SK-N-SH treated with all-trans-retinoic acid at 6 μM for 48 hours (cell line): ENCODE measurements at regions not wholly inside any gene's neighbourhood (a gene's known extent, or its start where the extent isn't known, plus 50 kb on each side); places are given as distances from the start of the nearest gene placed in this dataset.

Source experiments
- ATAC-seq: fragments of 200-7000 bp; cut with Tn5 transposase; 3 replicates; pipeline ENCODE4 v1.9.1; 2020; ENCODE audit warnings: mild to moderate bottlenecking, moderate library complexity
- BACH2 ChIP-seq: fragments of 250-450 bp; sonication (Bioruptor Pico); IDR thresholded peaks from 2 replicates; pipeline ENCODE4 v1.9.0; 2021; ENCODE audit warnings: mild to moderate bottlenecking, borderline replicate concordance
- GLIS3 ChIP-seq: fragments of 250-450 bp; sonication (Bioruptor Pico); IDR thresholded peaks from 2 replicates; pipeline ENCODE4 v1.5.0; 2020; ENCODE audit warnings: mild to moderate bottlenecking, moderate library complexity
- ISL1 ChIP-seq: fragments of 250-450 bp; sonication (Bioruptor Pico); IDR thresholded peaks from 2 replicates; pipeline ENCODE4 v2.1.2; 2022; ENCODE audit warnings: mild to moderate bottlenecking, moderate library complexity
- OSR1 ChIP-seq: fragments of 250-450 bp; sonication (Bioruptor Pico); IDR thresholded peaks from 2 replicates; pipeline ENCODE4 v1.8.0; 2022; ENCODE audit warnings: moderate library complexity, mild to moderate bottlenecking, inconsistent platforms
- RARB ChIP-seq: fragments of 250-450 bp; sonication (Bioruptor Pico); IDR thresholded peaks from 2 replicates; pipeline ENCODE4 v1.8.0; 2021; ENCODE audit warnings: mild to moderate bottlenecking, moderate library complexity
- SNAI2 ChIP-seq: fragments of 250-450 bp; sonication (Bioruptor Pico); IDR thresholded peaks from 2 replicates; pipeline ENCODE4 v1.5.0; 2020; ENCODE audit warnings: mild to moderate bottlenecking, moderate library complexity
- TCF4 ChIP-seq: fragments of 250-450 bp; sonication (Bioruptor Pico); IDR thresholded peaks from 2 replicates; pipeline ENCODE4 v1.8.0; 2021; ENCODE audit warnings: mild to moderate bottlenecking, moderate library complexity, borderline replicate concordance
- TOX ChIP-seq: fragments of 250-450 bp; sonication (Bioruptor Pico); IDR thresholded peaks from 2 replicates; pipeline ENCODE4 v1.8.0; 2021; ENCODE audit warnings: mild to moderate bottlenecking, moderate library complexity, borderline replicate concordance
- ZFP30 ChIP-seq: fragments of 450-650 bp; formaldehyde crosslinking; IDR thresholded peaks from 2 replicates; pipeline ENCODE4 v1.5.0; 2022; ENCODE audit warnings: mild to moderate bottlenecking, moderate library complexity
- ZNF70 ChIP-seq: fragments of 450-650 bp; formaldehyde crosslinking; IDR thresholded peaks from 2 replicates; pipeline ENCODE4 v1.5.0; 2020; ENCODE audit warnings: mild to moderate bottlenecking, moderate library complexity
- ZNF8 ChIP-seq: fragments of 450-650 bp; formaldehyde crosslinking; IDR thresholded peaks from 2 replicates; pipeline ENCODE4 v1.5.0; 2020; ENCODE audit warnings: mild to moderate bottlenecking, moderate library complexity
- TF ChIP-seq, protein P1 (sequence below): fragments of 250-450 bp; sonication (Bioruptor Pico); IDR thresholded peaks from 2 replicates; pipeline ENCODE4 v1.5.1; 2020; ENCODE audit warnings: low read depth, mild to moderate bottlenecking, moderate library complexity
- TF ChIP-seq, protein P2 (sequence below): fragments of 250-450 bp; sonication (Bioruptor Pico); IDR thresholded peaks from 2 replicates; pipeline ENCODE4 v1.8.0; 2020; ENCODE audit warnings: mild to moderate bottlenecking, moderate library complexity, borderline replicate concordance
- TF ChIP-seq, protein P3 (sequence below): fragments of 250-450 bp; sonication (Bioruptor Pico); IDR thresholded peaks from 2 replicates; pipeline ENCODE4 v1.5.1; 2021; ENCODE audit warnings: mild to moderate bottlenecking, moderate library complexity
- TF ChIP-seq, protein P4 (sequence below): fragments of 250-450 bp; sonication (Bioruptor Pico); IDR thresholded peaks from 2 replicates; pipeline ENCODE4 v1.8.0; 2021; ENCODE audit warnings: low read depth, mild to moderate bottlenecking, moderate library complexity, borderline replicate concordance
- TF ChIP-seq, protein P5 (sequence below): fragments of 250-450 bp; sonication (Bioruptor Pico); IDR thresholded peaks from 2 replicates; pipeline ENCODE4 v1.5.0; 2020; ENCODE audit warnings: mild to moderate bottlenecking, moderate library complexity

DNA sequence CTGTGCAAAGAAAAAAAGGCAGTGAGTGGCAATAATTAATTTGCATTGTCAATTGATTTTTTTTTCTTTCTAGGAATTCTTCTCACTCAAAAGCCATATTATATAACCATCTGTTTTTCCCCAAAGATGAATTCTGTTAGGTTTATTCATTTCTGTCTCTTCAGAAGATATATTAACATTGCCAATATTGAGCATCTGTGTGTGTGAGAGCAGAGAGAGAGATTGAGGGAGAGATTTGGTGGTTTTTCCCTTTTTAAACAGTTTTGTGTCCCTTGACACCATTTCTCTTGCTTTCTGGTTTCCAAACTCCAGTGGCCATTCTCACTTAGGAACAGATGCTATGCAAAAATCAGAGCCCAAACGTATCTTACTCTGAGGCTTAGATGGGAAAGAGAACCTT is 112.5 kb downstream of the LACC1 start:
- no peak for ATAC-seq
- TF ChIP-seq ZNF70 (CRISPR knock-in tag) (no peak), GLIS3 (CRISPR knock-in tag) (no peak), ISL1 (CRISPR knock-in tag) (no peak), TOX (no peak), TCF4 (CRISPR knock-in tag) (no peak)
- TF ChIP-seq, protein P1, sequence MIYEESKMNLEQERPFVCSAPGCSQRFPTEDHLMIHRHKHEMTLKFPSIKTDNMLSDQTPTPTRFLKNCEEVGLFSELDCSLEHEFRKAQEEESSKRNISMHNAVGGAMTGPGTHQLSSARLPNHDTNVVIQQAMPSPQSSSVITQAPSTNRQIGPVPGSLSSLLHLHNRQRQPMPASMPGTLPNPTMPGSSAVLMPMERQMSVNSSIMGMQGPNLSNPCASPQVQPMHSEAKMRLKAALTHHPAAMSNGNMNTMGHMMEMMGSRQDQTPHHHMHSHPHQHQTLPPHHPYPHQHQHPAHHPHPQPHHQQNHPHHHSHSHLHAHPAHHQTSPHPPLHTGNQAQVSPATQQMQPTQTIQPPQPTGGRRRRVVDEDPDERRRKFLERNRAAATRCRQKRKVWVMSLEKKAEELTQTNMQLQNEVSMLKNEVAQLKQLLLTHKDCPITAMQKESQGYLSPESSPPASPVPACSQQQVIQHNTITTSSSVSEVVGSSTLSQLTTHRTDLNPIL (CRISPR knock-in tag), result no peak
- TF ChIP-seq, protein P2, sequence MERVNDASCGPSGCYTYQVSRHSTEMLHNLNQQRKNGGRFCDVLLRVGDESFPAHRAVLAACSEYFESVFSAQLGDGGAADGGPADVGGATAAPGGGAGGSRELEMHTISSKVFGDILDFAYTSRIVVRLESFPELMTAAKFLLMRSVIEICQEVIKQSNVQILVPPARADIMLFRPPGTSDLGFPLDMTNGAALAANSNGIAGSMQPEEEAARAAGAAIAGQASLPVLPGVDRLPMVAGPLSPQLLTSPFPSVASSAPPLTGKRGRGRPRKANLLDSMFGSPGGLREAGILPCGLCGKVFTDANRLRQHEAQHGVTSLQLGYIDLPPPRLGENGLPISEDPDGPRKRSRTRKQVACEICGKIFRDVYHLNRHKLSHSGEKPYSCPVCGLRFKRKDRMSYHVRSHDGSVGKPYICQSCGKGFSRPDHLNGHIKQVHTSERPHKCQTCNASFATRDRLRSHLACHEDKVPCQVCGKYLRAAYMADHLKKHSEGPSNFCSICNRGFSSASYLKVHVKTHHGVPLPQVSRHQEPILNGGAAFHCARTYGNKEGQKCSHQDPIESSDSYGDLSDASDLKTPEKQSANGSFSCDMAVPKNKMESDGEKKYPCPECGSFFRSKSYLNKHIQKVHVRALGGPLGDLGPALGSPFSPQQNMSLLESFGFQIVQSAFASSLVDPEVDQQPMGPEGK (CRISPR knock-in tag), result no peak
- TF ChIP-seq, protein P3, sequence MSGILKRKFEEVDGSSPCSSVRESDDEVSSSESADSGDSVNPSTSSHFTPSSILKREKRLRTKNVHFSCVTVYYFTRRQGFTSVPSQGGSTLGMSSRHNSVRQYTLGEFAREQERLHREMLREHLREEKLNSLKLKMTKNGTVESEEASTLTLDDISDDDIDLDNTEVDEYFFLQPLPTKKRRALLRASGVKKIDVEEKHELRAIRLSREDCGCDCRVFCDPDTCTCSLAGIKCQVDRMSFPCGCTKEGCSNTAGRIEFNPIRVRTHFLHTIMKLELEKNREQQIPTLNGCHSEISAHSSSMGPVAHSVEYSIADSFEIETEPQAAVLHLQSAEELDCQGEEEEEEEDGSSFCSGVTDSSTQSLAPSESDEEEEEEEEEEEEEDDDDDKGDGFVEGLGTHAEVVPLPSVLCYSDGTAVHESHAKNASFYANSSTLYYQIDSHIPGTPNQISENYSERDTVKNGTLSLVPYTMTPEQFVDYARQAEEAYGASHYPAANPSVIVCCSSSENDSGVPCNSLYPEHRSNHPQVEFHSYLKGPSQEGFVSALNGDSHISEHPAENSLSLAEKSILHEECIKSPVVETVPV (CRISPR knock-in tag), result no peak

DNA sequence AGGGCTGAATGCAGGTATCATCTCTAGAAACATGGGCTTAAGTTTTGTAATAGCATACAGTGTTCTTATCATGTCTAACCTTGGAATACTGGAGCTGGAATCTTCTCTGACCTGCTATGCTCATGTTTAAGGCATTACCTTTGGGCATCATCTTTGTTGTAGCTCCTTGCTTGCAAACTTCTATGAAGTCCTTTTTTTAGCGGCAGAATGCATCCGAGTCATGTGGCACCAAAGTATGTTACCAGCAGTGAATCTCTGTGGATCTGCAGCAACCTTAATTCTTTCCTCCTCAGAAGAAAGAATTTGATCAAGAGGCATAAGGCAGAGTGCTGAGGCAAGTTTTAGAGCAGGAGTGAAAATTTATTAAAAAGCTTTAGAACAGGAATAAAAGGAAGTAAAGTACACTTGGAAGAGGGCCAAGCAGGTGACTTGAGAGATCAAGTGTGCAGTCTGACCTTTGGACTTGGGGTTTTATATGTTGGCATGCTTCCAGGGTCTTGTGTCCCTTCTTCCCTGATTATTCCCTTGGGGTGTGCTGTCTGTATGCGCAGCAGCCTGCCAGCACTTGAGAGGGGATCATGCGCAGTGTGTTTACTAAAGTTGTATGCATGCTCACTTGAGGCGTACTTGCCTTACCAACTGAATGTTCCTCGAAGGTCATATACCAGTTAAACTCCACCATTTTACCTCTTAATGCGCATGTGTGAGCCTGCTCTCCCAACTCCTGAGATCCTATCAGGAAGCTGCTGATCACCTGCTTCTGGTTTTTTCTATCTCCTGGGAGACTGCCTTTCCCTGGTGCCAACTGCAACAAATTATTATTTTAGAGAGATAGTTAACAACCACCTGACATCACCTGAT is 115.5 kb downstream of the LACC1 start:
- ATAC-seq, result no peak
- TF ChIP-seq, protein P2 (CRISPR knock-in tag), result no peak
- TF ChIP-seq, protein P3 (CRISPR knock-in tag), result no peak
- TF ChIP-seq, protein P4, sequence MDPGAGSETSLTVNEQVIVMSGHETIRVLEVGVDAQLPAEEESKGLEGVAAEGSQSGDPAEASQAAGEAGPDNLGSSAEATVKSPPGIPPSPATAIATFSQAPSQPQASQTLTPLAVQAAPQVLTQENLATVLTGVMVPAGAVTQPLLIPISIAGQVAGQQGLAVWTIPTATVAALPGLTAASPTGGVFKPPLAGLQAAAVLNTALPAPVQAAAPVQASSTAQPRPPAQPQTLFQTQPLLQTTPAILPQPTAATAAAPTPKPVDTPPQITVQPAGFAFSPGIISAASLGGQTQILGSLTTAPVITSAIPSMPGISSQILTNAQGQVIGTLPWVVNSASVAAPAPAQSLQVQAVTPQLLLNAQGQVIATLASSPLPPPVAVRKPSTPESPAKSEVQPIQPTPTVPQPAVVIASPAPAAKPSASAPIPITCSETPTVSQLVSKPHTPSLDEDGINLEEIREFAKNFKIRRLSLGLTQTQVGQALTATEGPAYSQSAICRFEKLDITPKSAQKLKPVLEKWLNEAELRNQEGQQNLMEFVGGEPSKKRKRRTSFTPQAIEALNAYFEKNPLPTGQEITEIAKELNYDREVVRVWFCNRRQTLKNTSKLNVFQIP (CRISPR knock-in tag), result no peak
- TF ChIP-seq BACH2 (no peak), OSR1 (CRISPR knock-in tag) (no peak), TOX (no peak), TCF4 (CRISPR knock-in tag) (no peak), ISL1 (CRISPR knock-in tag) (no peak), ZNF8 (CRISPR knock-in tag) (no peak), SNAI2 (CRISPR knock-in tag) (no peak), ZFP30 (CRISPR knock-in tag) (no peak), RARB (CRISPR knock-in tag) (no peak)
- TF ChIP-seq, protein P1 (CRISPR knock-in tag), result no peak
- TF ChIP-seq, protein P5, sequence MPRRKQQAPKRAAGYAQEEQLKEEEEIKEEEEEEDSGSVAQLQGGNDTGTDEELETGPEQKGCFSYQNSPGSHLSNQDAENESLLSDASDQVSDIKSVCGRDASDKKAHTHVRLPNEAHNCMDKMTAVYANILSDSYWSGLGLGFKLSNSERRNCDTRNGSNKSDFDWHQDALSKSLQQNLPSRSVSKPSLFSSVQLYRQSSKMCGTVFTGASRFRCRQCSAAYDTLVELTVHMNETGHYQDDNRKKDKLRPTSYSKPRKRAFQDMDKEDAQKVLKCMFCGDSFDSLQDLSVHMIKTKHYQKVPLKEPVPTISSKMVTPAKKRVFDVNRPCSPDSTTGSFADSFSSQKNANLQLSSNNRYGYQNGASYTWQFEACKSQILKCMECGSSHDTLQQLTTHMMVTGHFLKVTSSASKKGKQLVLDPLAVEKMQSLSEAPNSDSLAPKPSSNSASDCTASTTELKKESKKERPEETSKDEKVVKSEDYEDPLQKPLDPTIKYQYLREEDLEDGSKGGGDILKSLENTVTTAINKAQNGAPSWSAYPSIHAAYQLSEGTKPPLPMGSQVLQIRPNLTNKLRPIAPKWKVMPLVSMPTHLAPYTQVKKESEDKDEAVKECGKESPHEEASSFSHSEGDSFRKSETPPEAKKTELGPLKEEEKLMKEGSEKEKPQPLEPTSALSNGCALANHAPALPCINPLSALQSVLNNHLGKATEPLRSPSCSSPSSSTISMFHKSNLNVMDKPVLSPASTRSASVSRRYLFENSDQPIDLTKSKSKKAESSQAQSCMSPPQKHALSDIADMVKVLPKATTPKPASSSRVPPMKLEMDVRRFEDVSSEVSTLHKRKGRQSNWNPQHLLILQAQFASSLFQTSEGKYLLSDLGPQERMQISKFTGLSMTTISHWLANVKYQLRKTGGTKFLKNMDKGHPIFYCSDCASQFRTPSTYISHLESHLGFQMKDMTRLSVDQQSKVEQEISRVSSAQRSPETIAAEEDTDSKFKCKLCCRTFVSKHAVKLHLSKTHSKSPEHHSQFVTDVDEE (CRISPR knock-in tag), result no peak
